ENCODE measurements at regions not wholly inside any gene's neighbourhood (a gene's known extent, or its start where the extent isn't known, plus 50 kb on each side); places are given as distances from the start of the nearest gene placed in this dataset.
"Not testable (repeated sequence)": the region's sequence is repeated elsewhere in the genome, so short reads cannot be mapped to it uniquely, and the experiment has no call there.

DNA sequence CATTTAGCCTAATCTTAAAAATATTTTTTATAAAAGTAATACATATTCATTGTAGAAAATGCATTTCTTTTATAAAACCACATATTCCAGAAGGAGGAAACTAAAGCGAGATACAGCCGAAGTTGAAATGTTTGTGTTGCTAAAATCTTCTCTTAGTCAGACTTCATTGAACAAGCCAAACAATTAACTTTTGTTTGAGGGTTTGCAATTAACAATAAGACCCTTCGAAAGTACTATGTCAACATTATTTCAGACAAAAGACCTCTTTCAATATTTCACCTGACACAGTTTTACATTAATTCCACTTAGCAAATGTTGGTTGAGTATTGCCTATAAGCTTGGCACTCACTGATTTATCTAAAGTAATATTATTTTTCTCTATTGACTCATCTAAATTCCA is 354.0 kb upstream of the ADAMTS5 start (continued):
- no peak for TF ChIP-seq NFYB (CRISPR knock-in tag; conservative IDR thresholded peaks at IDR 0.05; ENCODE audit: low read depth)
- TF ChIP-seq, protein P1, sequence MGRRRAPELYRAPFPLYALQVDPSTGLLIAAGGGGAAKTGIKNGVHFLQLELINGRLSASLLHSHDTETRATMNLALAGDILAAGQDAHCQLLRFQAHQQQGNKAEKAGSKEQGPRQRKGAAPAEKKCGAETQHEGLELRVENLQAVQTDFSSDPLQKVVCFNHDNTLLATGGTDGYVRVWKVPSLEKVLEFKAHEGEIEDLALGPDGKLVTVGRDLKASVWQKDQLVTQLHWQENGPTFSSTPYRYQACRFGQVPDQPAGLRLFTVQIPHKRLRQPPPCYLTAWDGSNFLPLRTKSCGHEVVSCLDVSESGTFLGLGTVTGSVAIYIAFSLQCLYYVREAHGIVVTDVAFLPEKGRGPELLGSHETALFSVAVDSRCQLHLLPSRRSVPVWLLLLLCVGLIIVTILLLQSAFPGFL (CRISPR knock-in tag; IDR thresholded peaks at IDR 0.05; ENCODE audit: borderline replicate concordance), result no peak
- no peak for TF ChIP-seq TCF7 (CRISPR knock-in tag; IDR thresholded peaks at IDR 0.05; ENCODE audit: low read depth)
- TF ChIP-seq ZNF263 (CRISPR knock-in tag; IDR thresholded peaks at IDR 0.05; ENCODE audit: low read depth), result no peak
- TF ChIP-seq, protein P2, sequence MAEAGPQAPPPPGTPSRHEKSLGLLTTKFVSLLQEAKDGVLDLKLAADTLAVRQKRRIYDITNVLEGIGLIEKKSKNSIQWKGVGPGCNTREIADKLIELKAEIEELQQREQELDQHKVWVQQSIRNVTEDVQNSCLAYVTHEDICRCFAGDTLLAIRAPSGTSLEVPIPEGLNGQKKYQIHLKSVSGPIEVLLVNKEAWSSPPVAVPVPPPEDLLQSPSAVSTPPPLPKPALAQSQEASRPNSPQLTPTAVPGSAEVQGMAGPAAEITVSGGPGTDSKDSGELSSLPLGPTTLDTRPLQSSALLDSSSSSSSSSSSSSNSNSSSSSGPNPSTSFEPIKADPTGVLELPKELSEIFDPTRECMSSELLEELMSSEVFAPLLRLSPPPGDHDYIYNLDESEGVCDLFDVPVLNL (CRISPR knock-in tag; IDR thresholded peaks at IDR 0.05; ENCODE audit: borderline replicate concordance, low read depth), result no peak
- TF ChIP-seq, protein P3, sequence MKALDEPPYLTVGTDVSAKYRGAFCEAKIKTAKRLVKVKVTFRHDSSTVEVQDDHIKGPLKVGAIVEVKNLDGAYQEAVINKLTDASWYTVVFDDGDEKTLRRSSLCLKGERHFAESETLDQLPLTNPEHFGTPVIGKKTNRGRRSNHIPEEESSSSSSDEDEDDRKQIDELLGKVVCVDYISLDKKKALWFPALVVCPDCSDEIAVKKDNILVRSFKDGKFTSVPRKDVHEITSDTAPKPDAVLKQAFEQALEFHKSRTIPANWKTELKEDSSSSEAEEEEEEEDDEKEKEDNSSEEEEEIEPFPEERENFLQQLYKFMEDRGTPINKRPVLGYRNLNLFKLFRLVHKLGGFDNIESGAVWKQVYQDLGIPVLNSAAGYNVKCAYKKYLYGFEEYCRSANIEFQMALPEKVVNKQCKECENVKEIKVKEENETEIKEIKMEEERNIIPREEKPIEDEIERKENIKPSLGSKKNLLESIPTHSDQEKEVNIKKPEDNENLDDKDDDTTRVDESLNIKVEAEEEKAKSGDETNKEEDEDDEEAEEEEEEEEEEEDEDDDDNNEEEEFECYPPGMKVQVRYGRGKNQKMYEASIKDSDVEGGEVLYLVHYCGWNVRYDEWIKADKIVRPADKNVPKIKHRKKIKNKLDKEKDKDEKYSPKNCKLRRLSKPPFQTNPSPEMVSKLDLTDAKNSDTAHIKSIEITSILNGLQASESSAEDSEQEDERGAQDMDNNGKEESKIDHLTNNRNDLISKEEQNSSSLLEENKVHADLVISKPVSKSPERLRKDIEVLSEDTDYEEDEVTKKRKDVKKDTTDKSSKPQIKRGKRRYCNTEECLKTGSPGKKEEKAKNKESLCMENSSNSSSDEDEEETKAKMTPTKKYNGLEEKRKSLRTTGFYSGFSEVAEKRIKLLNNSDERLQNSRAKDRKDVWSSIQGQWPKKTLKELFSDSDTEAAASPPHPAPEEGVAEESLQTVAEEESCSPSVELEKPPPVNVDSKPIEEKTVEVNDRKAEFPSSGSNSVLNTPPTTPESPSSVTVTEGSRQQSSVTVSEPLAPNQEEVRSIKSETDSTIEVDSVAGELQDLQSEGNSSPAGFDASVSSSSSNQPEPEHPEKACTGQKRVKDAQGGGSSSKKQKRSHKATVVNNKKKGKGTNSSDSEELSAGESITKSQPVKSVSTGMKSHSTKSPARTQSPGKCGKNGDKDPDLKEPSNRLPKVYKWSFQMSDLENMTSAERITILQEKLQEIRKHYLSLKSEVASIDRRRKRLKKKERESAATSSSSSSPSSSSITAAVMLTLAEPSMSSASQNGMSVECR (CRISPR knock-in tag; IDR thresholded peaks at IDR 0.05; ENCODE audit: borderline replicate concordance), result no peak
- TF ChIP-seq, protein P4, sequence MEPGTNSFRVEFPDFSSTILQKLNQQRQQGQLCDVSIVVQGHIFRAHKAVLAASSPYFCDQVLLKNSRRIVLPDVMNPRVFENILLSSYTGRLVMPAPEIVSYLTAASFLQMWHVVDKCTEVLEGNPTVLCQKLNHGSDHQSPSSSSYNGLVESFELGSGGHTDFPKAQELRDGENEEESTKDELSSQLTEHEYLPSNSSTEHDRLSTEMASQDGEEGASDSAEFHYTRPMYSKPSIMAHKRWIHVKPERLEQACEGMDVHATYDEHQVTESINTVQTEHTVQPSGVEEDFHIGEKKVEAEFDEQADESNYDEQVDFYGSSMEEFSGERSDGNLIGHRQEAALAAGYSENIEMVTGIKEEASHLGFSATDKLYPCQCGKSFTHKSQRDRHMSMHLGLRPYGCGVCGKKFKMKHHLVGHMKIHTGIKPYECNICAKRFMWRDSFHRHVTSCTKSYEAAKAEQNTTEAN (CRISPR knock-in tag; IDR thresholded peaks at IDR 0.05), result no peak
- TF ChIP-seq ZNF416 (CRISPR knock-in tag; IDR thresholded peaks at IDR 0.05), result no peak
- TF ChIP-seq, protein P5, sequence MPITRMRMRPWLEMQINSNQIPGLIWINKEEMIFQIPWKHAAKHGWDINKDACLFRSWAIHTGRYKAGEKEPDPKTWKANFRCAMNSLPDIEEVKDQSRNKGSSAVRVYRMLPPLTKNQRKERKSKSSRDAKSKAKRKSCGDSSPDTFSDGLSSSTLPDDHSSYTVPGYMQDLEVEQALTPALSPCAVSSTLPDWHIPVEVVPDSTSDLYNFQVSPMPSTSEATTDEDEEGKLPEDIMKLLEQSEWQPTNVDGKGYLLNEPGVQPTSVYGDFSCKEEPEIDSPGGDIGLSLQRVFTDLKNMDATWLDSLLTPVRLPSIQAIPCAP (CRISPR knock-in tag; IDR thresholded peaks at IDR 0.05), result no peak

DNA sequence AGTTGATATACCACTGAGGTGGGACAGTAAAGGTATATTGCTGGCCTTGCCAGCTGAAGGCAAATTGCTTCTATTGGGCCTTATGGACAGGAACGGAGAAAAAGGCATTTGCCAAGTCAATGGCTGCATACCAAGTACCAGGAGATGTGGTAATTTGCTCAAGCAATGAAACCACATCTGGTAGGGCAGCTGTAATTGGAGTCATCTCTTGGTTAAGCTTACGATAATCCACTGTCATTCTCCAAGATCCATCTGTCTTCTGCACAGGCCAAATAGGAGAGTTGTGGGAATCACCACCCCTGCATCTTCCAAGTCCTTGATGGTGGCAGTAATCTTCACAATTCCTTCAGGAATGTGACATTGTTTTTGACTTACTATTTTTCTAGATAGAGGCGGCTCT is 350.7 kb upstream of the ADAMTS5 start:
- ATAC-seq; DNase-seq (ENCODE audit: low spot score); CTCF ChIA-PET; H3K27me3 Mint-ChIP-seq (ENCODE audit: low read depth); POLR2A ChIA-PET; H3K4me1 Mint-ChIP-seq; H3K27ac Mint-ChIP-seq; H3K4me3 Mint-ChIP-seq: not testable (repeated sequence)
- Mint-ChIP-seq H3K36me3 (peaks cover 10% of the 10 kb centered on the region; the same call in 1 of the 2 replicates), H3K9me3 (peaks cover 32% of the 10 kb centered on the region)

DNA sequence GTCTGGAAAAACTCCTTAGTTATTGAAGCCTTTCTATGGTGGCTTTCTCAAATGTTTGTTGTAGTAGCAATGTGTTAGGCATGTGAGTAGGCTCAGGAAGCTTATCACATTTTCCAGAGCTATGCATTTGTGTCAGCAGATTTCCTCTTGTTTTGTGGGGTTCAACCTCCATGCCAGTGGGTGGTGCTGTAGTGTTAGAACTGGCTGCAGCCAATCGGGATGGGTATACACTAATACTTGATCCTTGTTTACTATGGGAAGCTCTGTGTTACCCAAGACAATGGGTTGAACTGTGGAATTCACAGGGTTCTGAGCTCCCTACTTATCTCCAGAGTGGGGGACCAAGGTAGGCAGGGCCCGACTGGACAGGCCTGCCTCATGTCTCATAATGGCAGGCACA is 348.5 kb upstream of the ADAMTS5 start:
- 0 out of 2 replicates have a peak, but pooled peaks cover 2% of the 10 kb centered on the region for H3K4me1 Mint-ChIP-seq
- H3K36me3 Mint-ChIP-seq, result peaks cover 16% of the 10 kb centered on the region
- TF ChIP-seq NFE2L1 (CRISPR knock-in tag; IDR thresholded peaks at IDR 0.05) (no peak), HMGA2 (CRISPR knock-in tag; IDR thresholded peaks at IDR 0.05) (no peak), TP53 (CRISPR knock-in tag; IDR thresholded peaks at IDR 0.05) (no peak), ZNF416 (CRISPR knock-in tag; IDR thresholded peaks at IDR 0.05) (no peak), IRF2 (CRISPR knock-in tag; IDR thresholded peaks at IDR 0.05; ENCODE audit: borderline replicate concordance, low read depth) (no peak)
- TF ChIP-seq, protein P6, sequence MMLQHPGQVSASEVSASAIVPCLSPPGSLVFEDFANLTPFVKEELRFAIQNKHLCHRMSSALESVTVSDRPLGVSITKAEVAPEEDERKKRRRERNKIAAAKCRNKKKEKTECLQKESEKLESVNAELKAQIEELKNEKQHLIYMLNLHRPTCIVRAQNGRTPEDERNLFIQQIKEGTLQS (CRISPR knock-in tag; conservative IDR thresholded peaks at IDR 0.05), result no peak
- TF ChIP-seq, protein P4 (CRISPR knock-in tag; IDR thresholded peaks at IDR 0.05), result no peak
- TF ChIP-seq, protein P7, sequence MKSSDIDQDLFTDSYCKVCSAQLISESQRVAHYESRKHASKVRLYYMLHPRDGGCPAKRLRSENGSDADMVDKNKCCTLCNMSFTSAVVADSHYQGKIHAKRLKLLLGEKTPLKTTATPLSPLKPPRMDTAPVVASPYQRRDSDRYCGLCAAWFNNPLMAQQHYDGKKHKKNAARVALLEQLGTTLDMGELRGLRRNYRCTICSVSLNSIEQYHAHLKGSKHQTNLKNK (CRISPR knock-in tag; IDR thresholded peaks at IDR 0.05), result no peak

More for the DNA sequence above, 348.5 kb upstream of the ADAMTS5 start:
- Mint-ChIP-seq H3K4me3 (no peak overlapping the region), H3K27me3 (ENCODE audit: low read depth) (peaks cover 3% of the 10 kb centered on the region; the same call in 1 of the 2 replicates), H3K9me3 (peaks cover 50% of the 10 kb centered on the region), H3K27ac (no peak overlapping the region)
- POLR2A ChIA-PET, result no interaction called here
- ATAC-seq (peak; percentile 78), DNase-seq (ENCODE audit: low spot score) (no peak)
- CTCF ChIA-PET, result interaction anchor here (0.7 to 1.1 kb wide), 2 partner anchors 102 to 249 kb away, joined by 3 to 5 read pairs; no protein-coding TSS in a partner anchor
